ENCODE measurements at regions not wholly inside any gene's neighbourhood (a gene's known extent, or its start where the extent isn't known, plus 50 kb on each side); places are given as distances from the start of the nearest gene placed in this dataset.

DNA sequence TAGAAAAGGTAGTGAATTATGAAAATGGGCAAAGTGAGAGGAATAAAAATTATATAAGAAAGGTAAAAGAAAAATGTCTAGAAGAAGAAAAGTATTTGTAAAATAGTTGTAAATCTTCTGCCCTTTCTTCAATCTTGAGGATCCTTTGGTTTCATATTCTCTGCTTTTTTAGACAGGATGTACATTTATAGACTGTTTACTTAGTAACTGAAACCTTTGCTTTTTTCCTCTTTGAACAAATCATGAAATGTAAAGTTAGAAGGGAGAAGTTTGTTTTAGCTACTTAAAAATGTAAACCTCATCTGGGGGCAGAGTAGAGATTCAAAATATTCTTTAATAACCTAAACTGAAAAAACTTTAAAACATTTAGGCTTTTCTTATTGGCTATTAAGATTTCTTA is 150.4 kb upstream of the ITGA4 start:
- TF ChIP-seq, protein P1, sequence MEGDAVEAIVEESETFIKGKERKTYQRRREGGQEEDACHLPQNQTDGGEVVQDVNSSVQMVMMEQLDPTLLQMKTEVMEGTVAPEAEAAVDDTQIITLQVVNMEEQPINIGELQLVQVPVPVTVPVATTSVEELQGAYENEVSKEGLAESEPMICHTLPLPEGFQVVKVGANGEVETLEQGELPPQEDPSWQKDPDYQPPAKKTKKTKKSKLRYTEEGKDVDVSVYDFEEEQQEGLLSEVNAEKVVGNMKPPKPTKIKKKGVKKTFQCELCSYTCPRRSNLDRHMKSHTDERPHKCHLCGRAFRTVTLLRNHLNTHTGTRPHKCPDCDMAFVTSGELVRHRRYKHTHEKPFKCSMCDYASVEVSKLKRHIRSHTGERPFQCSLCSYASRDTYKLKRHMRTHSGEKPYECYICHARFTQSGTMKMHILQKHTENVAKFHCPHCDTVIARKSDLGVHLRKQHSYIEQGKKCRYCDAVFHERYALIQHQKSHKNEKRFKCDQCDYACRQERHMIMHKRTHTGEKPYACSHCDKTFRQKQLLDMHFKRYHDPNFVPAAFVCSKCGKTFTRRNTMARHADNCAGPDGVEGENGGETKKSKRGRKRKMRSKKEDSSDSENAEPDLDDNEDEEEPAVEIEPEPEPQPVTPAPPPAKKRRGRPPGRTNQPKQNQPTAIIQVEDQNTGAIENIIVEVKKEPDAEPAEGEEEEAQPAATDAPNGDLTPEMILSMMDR (IDR thresholded peaks at IDR 0.05): no peak
- TF ChIP-seq POLR2AphosphoS5 (IDR thresholded peaks at IDR 0.05): no peak
